Peyer's patch (tissue), 4 donors: ENCODE measurements at regions not wholly inside any gene's neighbourhood (a gene's known extent, or its start where the extent isn't known, plus 50 kb on each side); places are given as distances from the start of the nearest gene placed in this dataset.

Experiments
- DNase-seq, 3 donors: peaks; one replicate each; pipeline ENCODE4 v3.0.0-alpha.2; 2017 to 2019
- H3K27ac ChIP-seq, 4 donors: fragments of 200-600 bp; sonication (generic); one replicate each; pipeline ENCODE4 v1.5.1; 2016 to 2019
- H3K27me3 ChIP-seq, 2 donors: fragments of 200-600 bp; sonication (generic); one replicate each; pipeline ENCODE4 v1.5.1; 2019
- H3K36me3 ChIP-seq, 3 donors: fragments of 200-600 bp; sonication (generic); one replicate each; pipeline ENCODE4 v1.5.1; 2016 to 2019
- H3K4me1 ChIP-seq, 4 donors: fragments of 200-600 bp; sonication (generic); one replicate each; pipeline ENCODE4 v1.5.1; 2016 to 2019
- H3K4me3 ChIP-seq, 4 donors: fragments of 200-600 bp; sonication (generic); 1 replicate in 3 of 4; 2 replicates in 1 of 4; pipeline ENCODE4 v1.5.1; 2016 to 2019; ENCODE audit warnings: mild to moderate bottlenecking in 1 of 4
- H3K9me3 ChIP-seq, 4 donors: fragments of 200-600 bp; sonication (generic); one replicate each; pipeline ENCODE4 v1.5.1; 2016 to 2019; ENCODE audit warnings: mild to moderate bottlenecking in 1 of 4
- POLR2A ChIP-seq, 2 donors: fragments of 450-650 bp; IDR thresholded peaks; one replicate each; pipeline ENCODE4 v1.5.1; 2017; ENCODE audit warnings: antibody characterized with exemption in 2 of 2, mild to moderate bottlenecking in 2 of 2, moderate library complexity in 2 of 2
- TF ChIP-seq, protein P1 (sequence below), 6 experiments: fragments of 450-650 bp in 4 of 6; fragments of 200-600 bp in 2 of 6; sonication (generic) in 1 of 6; IDR thresholded peaks; one replicate each; pipeline ENCODE4 v1.5.1; 2017 to 2019; ENCODE audit warnings: antibody characterized with exemption in 6 of 6, mild to moderate bottlenecking in 3 of 6, moderate library complexity in 1 of 6

DNA sequence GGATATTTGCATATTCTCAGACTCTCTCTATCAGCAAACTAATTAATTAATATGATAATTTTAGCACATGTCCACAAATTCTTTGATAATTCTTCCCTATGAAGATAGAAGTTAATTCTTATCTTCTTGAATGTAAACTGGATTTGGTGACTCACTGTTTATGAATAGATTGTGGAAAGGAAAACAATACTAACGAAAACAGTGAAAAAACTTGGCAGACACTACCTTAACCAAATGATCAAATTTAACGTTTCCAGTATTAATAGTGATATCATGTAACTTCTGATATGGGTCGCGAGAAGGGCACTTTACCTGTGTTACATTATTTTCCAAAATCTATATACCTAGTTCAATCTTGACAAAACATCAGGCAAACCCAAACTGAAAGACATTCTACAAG lies 401.0 kb downstream of the SI start:
- Histone ChIP-seq H3K27ac (no peak overlapping the region), H3K4me1 (no peaks in the 10 kb centered on the region), H3K36me3 (no peaks in the 10 kb centered on the region), H3K9me3 (no peaks in the 10 kb centered on the region), H3K27me3 (no peaks in the 10 kb centered on the region), H3K4me3 (no peak overlapping the region)
- DNase-seq, result no peak
- TF ChIP-seq, protein P1, sequence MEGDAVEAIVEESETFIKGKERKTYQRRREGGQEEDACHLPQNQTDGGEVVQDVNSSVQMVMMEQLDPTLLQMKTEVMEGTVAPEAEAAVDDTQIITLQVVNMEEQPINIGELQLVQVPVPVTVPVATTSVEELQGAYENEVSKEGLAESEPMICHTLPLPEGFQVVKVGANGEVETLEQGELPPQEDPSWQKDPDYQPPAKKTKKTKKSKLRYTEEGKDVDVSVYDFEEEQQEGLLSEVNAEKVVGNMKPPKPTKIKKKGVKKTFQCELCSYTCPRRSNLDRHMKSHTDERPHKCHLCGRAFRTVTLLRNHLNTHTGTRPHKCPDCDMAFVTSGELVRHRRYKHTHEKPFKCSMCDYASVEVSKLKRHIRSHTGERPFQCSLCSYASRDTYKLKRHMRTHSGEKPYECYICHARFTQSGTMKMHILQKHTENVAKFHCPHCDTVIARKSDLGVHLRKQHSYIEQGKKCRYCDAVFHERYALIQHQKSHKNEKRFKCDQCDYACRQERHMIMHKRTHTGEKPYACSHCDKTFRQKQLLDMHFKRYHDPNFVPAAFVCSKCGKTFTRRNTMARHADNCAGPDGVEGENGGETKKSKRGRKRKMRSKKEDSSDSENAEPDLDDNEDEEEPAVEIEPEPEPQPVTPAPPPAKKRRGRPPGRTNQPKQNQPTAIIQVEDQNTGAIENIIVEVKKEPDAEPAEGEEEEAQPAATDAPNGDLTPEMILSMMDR (IDR thresholded peaks at IDR 0.05), result no peak

DNA sequence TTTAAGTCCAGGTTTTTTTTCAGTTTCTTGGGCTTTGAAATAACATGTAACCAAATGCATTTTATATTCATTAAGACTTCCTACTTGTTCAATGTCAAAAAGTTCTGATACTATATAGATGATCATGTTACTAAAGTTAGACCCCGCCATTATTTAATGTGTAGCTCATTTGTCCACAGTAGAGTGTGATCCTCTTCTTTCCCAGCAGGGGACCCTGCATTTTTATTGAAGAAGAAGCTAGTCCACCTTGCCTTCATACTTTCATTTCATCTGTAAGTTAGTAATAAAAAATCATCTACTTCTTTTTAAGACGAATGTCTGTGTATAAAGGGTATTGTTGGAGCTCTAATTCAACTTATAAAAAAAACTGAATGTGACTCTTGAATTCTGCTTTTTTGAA lies 404.6 kb downstream of the SI start:
- Histone ChIP-seq H3K27me3 (no peaks in the 10 kb centered on the region), H3K27ac (no peak overlapping the region), H3K9me3 (no peaks in the 10 kb centered on the region), H3K36me3 (no peaks in the 10 kb centered on the region), H3K4me1 (no peaks in the 10 kb centered on the region), H3K4me3 (no peak overlapping the region)
- TF ChIP-seq, protein P1 (IDR thresholded peaks at IDR 0.05), result no peak
- TF ChIP-seq POLR2A (IDR thresholded peaks at IDR 0.05), result no peak
- no peak for DNase-seq

DNA sequence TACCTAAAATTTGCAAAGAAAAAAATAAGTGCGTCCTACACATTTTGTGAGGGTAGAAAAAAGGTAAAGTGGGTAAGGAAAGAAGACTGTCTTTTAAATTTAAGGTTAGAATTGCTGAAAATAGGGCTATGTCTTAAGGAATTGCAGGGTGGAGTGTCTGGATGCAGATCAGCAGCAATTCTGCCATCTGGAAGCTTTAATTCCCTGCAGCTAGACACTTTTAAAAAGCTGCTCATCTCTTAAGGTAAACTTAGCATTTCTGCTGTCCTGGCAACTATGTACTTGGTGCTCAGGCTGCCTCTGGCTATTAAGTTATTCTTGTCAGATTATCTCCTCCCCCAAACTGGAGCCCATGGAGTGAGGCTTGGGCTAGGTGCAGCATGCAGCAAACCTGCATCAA lies 420.2 kb downstream of the SI start:
- Histone ChIP-seq H3K36me3 (no peaks in the 10 kb centered on the region), H3K4me3 (no peak overlapping the region), H3K27me3 (no peaks in the 10 kb centered on the region), H3K4me1 (no peaks in the 10 kb centered on the region), H3K9me3 (no peaks in the 10 kb centered on the region), H3K27ac (no peak overlapping the region)
- TF ChIP-seq, protein P1 (IDR thresholded peaks at IDR 0.05), result no peak
- TF ChIP-seq POLR2A (IDR thresholded peaks at IDR 0.05), result no peak
- no peak for DNase-seq

DNA sequence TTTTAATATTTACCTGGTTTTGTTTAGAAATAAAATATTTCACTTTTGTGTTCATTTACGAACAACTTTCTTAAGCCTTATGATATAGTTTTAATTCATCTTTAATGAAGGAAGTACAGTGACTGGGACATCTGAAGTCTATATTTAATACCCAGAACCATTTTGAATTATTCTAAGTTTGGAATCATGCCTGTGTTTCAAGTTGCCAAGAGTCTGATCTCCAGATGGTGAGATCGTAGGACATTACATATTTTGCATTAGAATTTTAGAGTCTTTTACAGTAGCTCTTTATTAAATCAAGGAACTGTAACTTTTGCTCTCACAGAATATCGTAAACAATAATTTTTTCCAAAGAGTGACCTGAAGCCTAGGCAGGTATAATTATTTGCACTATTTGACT lies 420.7 kb downstream of the SI start:
- DNase-seq, result no peak
- Histone ChIP-seq H3K27ac (no peak overlapping the region), H3K4me1 (no peaks in the 10 kb centered on the region), H3K27me3 (no peaks in the 10 kb centered on the region), H3K4me3 (no peak overlapping the region), H3K9me3 (no peaks in the 10 kb centered on the region), H3K36me3 (no peaks in the 10 kb centered on the region)
- TF ChIP-seq POLR2A (IDR thresholded peaks at IDR 0.05), result no peak
- TF ChIP-seq, protein P1 (IDR thresholded peaks at IDR 0.05), result no peak

DNA sequence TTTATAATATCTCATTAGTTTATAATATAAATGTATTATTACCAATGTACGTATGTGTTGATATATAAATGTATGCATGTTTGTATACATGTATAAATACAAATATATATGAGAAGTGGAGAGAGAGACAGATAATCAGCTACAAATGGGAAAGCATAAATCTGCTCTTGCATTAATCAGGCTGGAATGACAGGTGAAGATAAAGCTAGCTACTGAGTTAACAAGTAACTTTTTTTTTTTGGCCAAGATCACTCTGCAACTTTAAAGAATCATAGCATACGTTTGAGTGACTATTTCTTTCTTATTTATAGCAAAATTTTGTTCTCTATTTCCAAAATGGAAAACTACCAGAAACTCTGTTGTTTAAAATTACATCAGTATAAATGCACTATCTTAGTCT lies 422.8 kb downstream of the SI start:
- H3K4me3 ChIP-seq, result no peak overlapping the region
- H3K4me1 ChIP-seq, result no peaks in the 10 kb centered on the region
- H3K36me3 ChIP-seq, result no peaks in the 10 kb centered on the region
- DNase-seq, result no peak
- no peak overlapping the region for H3K27ac ChIP-seq
- no peaks in the 10 kb centered on the region for H3K9me3 ChIP-seq
- H3K27me3 ChIP-seq, result no peaks in the 10 kb centered on the region
- no peak for TF ChIP-seq POLR2A (IDR thresholded peaks at IDR 0.05)
- TF ChIP-seq, protein P1 (IDR thresholded peaks at IDR 0.05), result no peak

DNA sequence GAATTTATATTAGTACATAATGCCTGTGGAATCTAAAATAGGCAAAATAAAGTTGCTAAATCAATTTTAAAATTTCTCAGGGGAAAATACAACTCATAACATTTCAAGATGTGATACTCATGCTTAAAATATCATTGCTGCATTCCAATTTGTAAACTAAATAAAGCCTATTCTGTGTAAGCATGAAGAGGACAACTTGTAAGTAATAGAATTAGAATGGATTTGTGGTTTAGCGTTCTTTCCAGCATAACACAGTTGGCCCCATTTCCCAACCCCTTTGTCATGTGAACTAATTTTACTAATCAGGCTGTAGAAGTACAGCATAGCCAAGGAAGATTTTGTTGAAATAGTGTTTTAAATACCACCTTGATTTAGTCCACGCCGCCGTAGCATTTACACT lies 437.2 kb downstream of the SI start:
- no peak overlapping the region for H3K27ac ChIP-seq

More for the DNA sequence above, 437.2 kb downstream of the SI start:
- no peak for DNase-seq
- Histone ChIP-seq H3K36me3 (no peaks in the 10 kb centered on the region), H3K27me3 (no peaks in the 10 kb centered on the region), H3K9me3 (no peaks in the 10 kb centered on the region), H3K4me1 (no peaks in the 10 kb centered on the region), H3K4me3 (no peak overlapping the region)
- TF ChIP-seq POLR2A (IDR thresholded peaks at IDR 0.05), result no peak
- TF ChIP-seq, protein P1 (IDR thresholded peaks at IDR 0.05), result no peak
